Mucosa of rectum (tissue), 2 donors: ENCODE measurements at regions not wholly inside any gene's neighbourhood (a gene's known extent, or its start where the extent isn't known, plus 50 kb on each side); places are given as distances from the start of the nearest gene placed in this dataset.
"Not testable (repeated sequence)": the region's sequence is repeated elsewhere in the genome, so short reads cannot be mapped to it uniquely, and the experiment has no call there.

ENCODE experiments used
- H3K27ac ChIP-seq, 2 donors: one replicate each; pipeline ENCODE4 v1.7.0; 2013; ENCODE audit warnings: inconsistent platforms in 2 of 2, low read depth in 2 of 2, low read length in 2 of 2
- H3K27me3 ChIP-seq, 2 donors: one replicate each; pipeline ENCODE4 v1.7.0; 2013; ENCODE audit warnings: low read length in 2 of 2; ENCODE audit not compliant: control insufficient read depth in 2 of 2, insufficient read depth in 2 of 2
- H3K36me3 ChIP-seq, 2 donors: one replicate each; pipeline ENCODE4 v1.7.0; 2013; ENCODE audit warnings: low read length in 2 of 2; ENCODE audit not compliant: control insufficient read depth in 2 of 2, insufficient read depth in 2 of 2
- H3K4me1 ChIP-seq, 2 donors: one replicate each; pipeline ENCODE4 v1.7.0; 2013; ENCODE audit warnings: low read length in 2 of 2, mild to moderate bottlenecking in 1 of 2; ENCODE audit not compliant: control insufficient read depth in 2 of 2, insufficient read depth in 2 of 2
- H3K4me3 ChIP-seq, 2 donors: one replicate each; pipeline ENCODE4 v1.7.0; 2013; ENCODE audit warnings: low read length in 2 of 2
- H3K9ac ChIP-seq, 2 donors: one replicate each; pipeline ENCODE4 v1.7.0; 2013; ENCODE audit warnings: low read length in 2 of 2, low read depth in 1 of 2, mild to moderate bottlenecking in 1 of 2
- H3K9me3 ChIP-seq, 2 donors: one replicate each; pipeline ENCODE4 v1.7.0; 2013; ENCODE audit warnings: low read length in 2 of 2; ENCODE audit not compliant: control insufficient read depth in 2 of 2
- donor health status: healthy.
- donor health status: Normal muscosa, but diverticular disease.

DNA sequence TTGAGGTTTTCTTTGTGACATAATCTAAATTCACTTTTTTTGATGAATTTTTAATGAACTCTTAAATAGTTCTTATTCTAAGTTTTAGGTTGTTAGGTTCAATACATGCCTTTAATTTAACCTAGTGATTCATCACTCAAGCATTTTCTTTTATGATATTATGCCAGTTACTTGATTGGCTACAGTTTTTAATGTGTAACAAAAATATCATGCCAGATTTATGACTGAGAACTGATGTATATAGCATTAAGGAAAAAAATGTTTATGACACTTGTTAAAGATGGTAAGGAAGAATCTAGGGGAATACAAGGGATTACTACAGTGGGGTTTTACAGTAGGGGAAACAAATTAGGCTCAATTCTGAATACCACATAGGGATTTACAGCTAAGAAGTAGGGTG is 103.1 kb downstream of the VGLL3 start:
- H3K27me3 ChIP-seq: no peaks in the 10 kb centered on the region
- no peaks in the 10 kb centered on the region for H3K9me3 ChIP-seq
- H3K36me3 ChIP-seq: no peaks in the 10 kb centered on the region
- no peak overlapping the region for H3K9ac ChIP-seq
- H3K4me1 ChIP-seq: no peaks in the 10 kb centered on the region
- no peak overlapping the region for H3K27ac ChIP-seq
- H3K4me3 ChIP-seq: no peak overlapping the region

DNA sequence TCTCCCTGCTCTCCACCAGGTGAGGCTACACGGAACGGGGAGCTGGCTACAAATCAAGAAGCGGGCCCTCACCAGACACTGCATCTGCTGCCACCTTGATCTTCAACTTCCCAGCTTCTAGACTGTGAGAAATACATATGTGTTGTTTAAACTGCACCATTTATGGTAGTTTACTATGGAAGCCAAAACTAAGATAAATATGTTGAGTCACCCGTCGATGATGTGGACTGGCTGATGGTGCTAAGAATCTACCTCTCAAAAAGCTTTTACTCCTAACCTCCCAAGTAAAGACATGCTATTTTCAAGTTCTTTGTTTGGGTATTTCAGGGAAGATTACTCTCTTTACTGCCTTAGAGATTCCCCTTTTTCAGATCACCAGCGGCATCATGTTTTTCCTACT is 110.9 kb downstream of the VGLL3 start:
- no peak overlapping the region for H3K27ac ChIP-seq
- H3K36me3 ChIP-seq: no peaks in the 10 kb centered on the region
- H3K9me3 ChIP-seq: no peaks in the 10 kb centered on the region
- H3K27me3 ChIP-seq: no peaks in the 10 kb centered on the region
- no peaks in the 10 kb centered on the region for H3K4me1 ChIP-seq
- H3K4me3 ChIP-seq: no peak overlapping the region
- H3K9ac ChIP-seq: no peak overlapping the region

DNA sequence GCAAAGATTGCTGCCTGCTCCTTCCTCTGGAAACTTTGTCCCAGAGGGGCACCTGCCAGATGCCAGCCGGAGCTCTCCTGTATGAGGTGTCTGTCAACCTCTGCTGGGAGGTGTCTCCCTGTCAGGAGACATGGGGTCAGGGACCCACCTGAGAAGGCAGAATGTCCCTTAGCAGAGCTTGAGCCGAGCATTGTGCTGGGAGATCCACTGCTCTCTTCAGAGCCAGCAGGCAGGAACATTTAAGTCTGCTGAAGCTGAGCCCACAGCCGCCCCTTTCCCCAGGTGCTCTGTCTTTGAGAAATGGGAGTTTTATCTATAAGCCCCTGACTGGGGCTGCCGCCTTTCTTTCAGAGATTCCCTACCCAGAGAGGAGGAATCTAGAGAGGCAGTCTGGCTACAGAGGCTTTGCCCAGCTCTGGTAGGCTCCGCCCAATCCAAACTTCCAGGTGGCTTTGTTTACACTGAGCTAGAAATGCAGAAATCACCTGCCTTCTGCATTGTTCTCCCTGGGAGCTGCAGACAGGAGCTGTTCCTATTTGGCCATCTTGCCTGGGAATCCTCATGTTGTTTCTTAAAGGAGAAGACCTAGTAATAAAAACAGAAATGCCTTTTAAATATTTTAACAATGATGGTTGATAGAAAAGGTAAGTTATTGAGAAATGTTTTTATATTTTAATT is 114.3 kb downstream of the VGLL3 start:
- H3K27me3 ChIP-seq, H3K9me3 ChIP-seq, H3K4me3 ChIP-seq, H3K27ac ChIP-seq, H3K4me1 ChIP-seq, H3K9ac ChIP-seq, H3K36me3 ChIP-seq: not testable (repeated sequence)

DNA sequence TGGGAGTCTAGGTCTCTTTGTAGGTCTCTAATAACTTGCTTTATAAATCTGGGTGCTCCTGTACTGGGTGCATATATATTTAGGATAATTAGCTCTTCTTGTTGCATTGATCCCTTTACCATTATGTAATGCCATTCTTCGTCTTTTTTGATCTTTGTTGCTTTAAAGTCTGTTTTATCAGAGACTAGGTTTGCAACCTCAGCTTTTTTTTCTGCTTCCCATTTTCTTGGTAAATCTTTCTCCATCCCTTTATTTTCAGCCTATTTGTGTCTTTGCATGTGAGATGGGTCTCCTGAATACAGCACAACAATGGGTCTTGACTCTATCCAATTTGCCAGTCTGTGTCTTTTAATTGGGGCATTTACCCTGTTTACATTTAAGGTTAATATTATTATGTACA is 116.2 kb downstream of the VGLL3 start:
- not testable (repeated sequence) for H3K27me3 ChIP-seq, H3K9ac ChIP-seq, H3K4me1 ChIP-seq, H3K36me3 ChIP-seq, H3K4me3 ChIP-seq, H3K9me3 ChIP-seq, H3K27ac ChIP-seq

DNA sequence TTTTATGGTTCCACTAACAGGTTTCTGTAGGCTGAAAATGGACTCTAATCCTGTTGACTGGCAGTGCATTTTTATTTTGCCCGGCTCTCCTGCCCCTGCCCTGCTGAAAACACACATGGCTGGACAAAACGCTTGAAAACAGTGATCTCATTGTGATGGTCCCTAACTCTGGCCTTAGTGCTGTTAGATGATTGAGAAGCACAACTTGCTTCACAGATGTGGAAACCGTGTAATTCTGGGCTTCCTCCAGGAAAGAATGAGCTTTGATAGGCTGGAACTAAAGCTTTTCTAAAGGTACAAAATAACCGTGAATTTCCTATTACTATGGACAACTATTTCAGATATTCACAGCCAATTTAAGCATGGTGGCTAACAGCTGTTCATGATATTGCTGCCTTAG is 121.4 kb downstream of the VGLL3 start:
- no peak overlapping the region for H3K4me3 ChIP-seq

DNA sequence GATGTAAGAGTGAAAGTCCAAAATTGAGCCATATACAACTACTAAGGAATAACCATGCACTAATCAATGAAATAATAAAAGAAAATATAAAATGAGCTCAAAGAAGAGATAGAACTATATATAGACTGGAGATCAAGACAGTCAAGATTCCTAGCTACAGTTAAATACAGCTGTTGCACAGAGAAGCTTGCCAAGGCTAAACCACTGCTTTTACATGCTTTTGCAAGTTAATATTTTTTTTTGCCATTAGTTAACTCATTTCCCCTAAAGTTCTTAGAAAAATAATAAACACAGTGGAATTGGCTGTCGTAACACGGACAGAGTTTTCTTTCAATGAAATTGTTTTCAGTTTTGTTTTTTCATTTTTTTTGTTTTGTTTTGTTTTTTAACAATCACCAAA is 123.0 kb downstream of the VGLL3 start:
- Histone ChIP-seq H3K27ac (no peak overlapping the region), H3K36me3 (no peaks in the 10 kb centered on the region), H3K9me3 (no peaks in the 10 kb centered on the region), H3K27me3 (no peaks in the 10 kb centered on the region), H3K9ac (no peak overlapping the region), H3K4me3 (no peak overlapping the region), H3K4me1 (no peaks in the 10 kb centered on the region)

More for the DNA sequence above, 121.4 kb downstream of the VGLL3 start:
- no peaks in the 10 kb centered on the region for H3K9me3 ChIP-seq
- no peak overlapping the region for H3K9ac ChIP-seq
- H3K27me3 ChIP-seq: no peaks in the 10 kb centered on the region
- no peaks in the 10 kb centered on the region for H3K36me3 ChIP-seq
- no peak overlapping the region for H3K27ac ChIP-seq
- H3K4me1 ChIP-seq: no peaks in the 10 kb centered on the region

DNA sequence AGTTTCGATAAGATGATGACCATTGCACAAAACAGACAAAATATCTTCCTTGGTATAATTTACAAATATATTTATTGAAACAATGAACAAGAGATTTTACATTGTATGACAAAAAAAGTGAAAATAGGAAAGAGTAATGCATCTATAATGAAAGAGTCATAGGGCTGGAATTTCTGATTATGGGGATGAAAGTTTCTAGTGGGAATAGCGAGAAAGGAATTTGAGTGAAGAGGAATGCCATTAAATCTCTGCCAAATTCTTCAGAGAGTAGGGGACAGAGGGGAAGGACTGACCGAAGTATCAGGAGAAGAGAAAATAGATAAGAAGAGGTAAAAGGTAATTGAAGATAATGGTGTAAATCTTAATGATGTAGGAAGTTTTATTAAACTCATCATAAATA is 125.4 kb downstream of the VGLL3 start:
- Histone ChIP-seq H3K27me3 (no peaks in the 10 kb centered on the region), H3K4me3 (no peak overlapping the region), H3K4me1 (no peaks in the 10 kb centered on the region), H3K27ac (no peak overlapping the region), H3K9me3 (no peaks in the 10 kb centered on the region), H3K36me3 (no peaks in the 10 kb centered on the region), H3K9ac (no peak overlapping the region)

DNA sequence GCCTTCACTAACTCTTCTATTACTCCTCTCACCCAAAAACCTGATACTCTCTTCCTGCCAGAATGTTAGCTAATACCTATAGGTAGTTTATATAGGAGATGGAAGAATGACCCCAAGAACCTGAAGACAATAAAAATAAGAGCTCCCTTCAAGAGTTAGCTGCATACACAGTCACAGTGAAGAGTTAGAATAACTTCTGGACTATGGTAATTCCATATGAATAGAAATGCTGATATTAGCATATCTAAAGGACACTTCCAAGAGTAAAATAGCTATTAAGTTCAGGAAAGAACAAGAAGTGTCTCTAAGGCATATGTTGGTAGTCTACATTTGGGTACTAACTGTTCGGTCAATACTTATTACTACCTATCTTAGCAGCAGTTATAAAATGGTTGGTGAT is 134.2 kb downstream of the VGLL3 start:
- Histone ChIP-seq H3K36me3 (no peaks in the 10 kb centered on the region), H3K9me3 (no peaks in the 10 kb centered on the region), H3K4me3 (no peak overlapping the region), H3K27ac (no peak overlapping the region), H3K4me1 (no peaks in the 10 kb centered on the region), H3K9ac (no peak overlapping the region), H3K27me3 (no peaks in the 10 kb centered on the region)

DNA sequence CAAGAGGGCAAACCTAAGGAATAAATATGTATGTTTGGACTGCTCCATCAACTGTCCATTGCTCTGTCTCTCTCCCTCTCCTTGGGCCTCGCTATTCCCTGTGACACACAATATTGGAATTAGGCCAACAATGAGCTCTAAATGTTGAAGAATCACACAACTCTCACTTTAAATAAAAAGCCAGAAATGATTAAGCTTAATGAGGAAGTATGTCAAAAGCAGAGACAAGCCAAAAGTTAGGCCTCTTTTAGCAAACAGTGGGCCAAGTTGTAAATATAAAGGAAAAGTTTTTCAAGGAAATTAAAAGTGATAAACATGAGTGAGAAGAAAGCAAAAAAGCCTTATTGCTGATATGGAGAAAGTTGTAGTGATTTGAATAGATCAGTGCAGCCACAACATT is 141.0 kb downstream of the VGLL3 start:
- Histone ChIP-seq H3K4me3 (no peak overlapping the region), H3K4me1 (no peaks in the 10 kb centered on the region), H3K27ac (no peak overlapping the region), H3K27me3 (no peaks in the 10 kb centered on the region), H3K9ac (no peak overlapping the region), H3K9me3 (no peaks in the 10 kb centered on the region), H3K36me3 (no peaks in the 10 kb centered on the region)

DNA sequence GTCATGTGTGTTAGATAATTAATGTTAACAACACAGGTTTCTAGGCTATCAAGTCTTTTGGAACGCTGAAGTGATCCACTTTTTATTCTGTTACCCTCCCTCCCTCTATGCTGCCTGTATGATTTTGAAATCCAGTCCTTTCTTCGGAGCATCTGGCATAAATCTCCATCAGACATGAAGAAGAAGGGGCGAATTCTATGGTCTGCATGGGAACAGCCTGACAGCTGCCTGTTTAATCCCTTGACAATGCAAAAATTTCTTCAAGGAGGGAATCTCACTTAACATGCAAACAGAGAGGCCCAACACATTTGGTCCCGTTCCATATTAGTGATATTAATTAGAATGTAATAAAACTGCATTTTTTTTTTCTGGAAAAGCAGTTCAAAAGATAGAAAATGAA is 145.2 kb downstream of the VGLL3 start:
- Histone ChIP-seq H3K4me1 (no peaks in the 10 kb centered on the region), H3K9ac (no peak overlapping the region), H3K27ac (no peak overlapping the region), H3K4me3 (no peak overlapping the region), H3K36me3 (no peaks in the 10 kb centered on the region), H3K9me3 (no peaks in the 10 kb centered on the region), H3K27me3 (no peaks in the 10 kb centered on the region)

DNA sequence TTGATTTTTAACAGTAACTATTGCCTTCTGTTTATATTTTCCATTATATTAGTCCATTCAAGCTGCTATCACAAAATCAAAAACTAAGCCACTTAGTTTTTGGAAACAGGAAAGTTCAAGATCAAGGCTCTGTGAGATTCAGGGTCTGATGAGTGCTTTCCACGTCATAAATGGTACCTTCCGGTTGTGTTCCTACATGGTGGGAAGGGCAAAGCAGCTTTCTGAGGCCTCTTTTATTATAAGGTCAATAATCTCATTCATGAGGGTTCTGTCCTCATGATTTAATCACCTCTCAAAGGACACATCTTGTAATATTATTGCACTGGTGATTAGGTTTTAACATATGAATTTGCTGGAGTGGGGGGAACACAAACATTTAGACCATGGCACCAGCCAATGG is 152.0 kb downstream of the VGLL3 start:
- Histone ChIP-seq H3K9ac (no peak overlapping the region), H3K36me3 (no peaks in the 10 kb centered on the region), H3K27me3 (no peaks in the 10 kb centered on the region), H3K9me3 (no peaks in the 10 kb centered on the region), H3K4me1 (no peaks in the 10 kb centered on the region), H3K27ac (no peak overlapping the region), H3K4me3 (no peak overlapping the region)
